Small intestine (tissue), 7 donors: ENCODE measurements at regions not wholly inside any gene's neighbourhood (a gene's known extent, or its start where the extent isn't known, plus 50 kb on each side); places are given as distances from the start of the nearest gene placed in this dataset.

Experiments
- DNase-seq, 2 donors: peaks; one replicate each; pipeline versions ENCODE4 v3.0.0 to v3.0.0-alpha.2; 2013
- FAIRE-seq: peaks from 2 replicates; lab custom pipeline; 2012; peaks lifted over from hg19 to GRCh38; lab: Jason Lieb, UNC
- H3K27ac ChIP-seq, 3 donors: one replicate each; pipeline ENCODE4 v1.5.1; 2013; ENCODE audit warnings: low read length in 2 of 3, mild to moderate bottlenecking in 2 of 3, control low read depth in 1 of 3, inconsistent platforms in 1 of 3, low read depth in 1 of 3, moderate library complexity in 1 of 3
- H3K27me3 ChIP-seq, 3 donors: one replicate each; pipeline ENCODE4 v1.6.1; 2013; ENCODE audit warnings: low read length in 3 of 3, inconsistent platforms in 1 of 3; ENCODE audit not compliant: control insufficient read depth in 3 of 3, insufficient read depth in 3 of 3
- H3K36me3 ChIP-seq, 3 donors: one replicate each; pipeline ENCODE4 v1.6.1; 2013; ENCODE audit warnings: low read length in 3 of 3, inconsistent platforms in 1 of 3, low read depth in 1 of 3, mild to moderate bottlenecking in 1 of 3, moderate library complexity in 1 of 3; ENCODE audit not compliant: control insufficient read depth in 3 of 3, insufficient read depth in 2 of 3
- H3K4me1 ChIP-seq, 3 donors: one replicate each; pipeline ENCODE4 v1.6.1; 2013; ENCODE audit warnings: low read length in 2 of 3, inconsistent platforms in 1 of 3, low read depth in 1 of 3, mild to moderate bottlenecking in 1 of 3, moderate library complexity in 1 of 3; ENCODE audit not compliant: control insufficient read depth in 3 of 3, insufficient read depth in 2 of 3
- H3K4me3 ChIP-seq, 3 donors: one replicate each; pipeline ENCODE4 v1.5.1; 2013; ENCODE audit warnings: low read length in 3 of 3, control low read depth in 1 of 3, inconsistent platforms in 1 of 3, low read depth in 1 of 3, mild to moderate bottlenecking in 1 of 3, moderate library complexity in 1 of 3
- H3K9me3 ChIP-seq, 2 donors: one replicate each; pipeline ENCODE4 v1.6.1; 2013; ENCODE audit warnings: low read depth in 1 of 2, low read length in 1 of 2; ENCODE audit not compliant: control insufficient read depth in 2 of 2, insufficient read depth in 1 of 2
- WGBS, 3 donors: extraction: QIAGEN DNeasy Blood & Tissue Kit; methylation state at CpG; one replicate each; pipeline ENCODE4 v1.1.7; 2013; 5-methylcytosine and 5-hydroxymethylcytosine counted together
- donor health status: healthy with polysubstance abuse.
- donor health status: control.
- donor health status: control.
- donor health status: Bipolar disorder and iron deficiency.
- donor health status: healthy.

DNA sequence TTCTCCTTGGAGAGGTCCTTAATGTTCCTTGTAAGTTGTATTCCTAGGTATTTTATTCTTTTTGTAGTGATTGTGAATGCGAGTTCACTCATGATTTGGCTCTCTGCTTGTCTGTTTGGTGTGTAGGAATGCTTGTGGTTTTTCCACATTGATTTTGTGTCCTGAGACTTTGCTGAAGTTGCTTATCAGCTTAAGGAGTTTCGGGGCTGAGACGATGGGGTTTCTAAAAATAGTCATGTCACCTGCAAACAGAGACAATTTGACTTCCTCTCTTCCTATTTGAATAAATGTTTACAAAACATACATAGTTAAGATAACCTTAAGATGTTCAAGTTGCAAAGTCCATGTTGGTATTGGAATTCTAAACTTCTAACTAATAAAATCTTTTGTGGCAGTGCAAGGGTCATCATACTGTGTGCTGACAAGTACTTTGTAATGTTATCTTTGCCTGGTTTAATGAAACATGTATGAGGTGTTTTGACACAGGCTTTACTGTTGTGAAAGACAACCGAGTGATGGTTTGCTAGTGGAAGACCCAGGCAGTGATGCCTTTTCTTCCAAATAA, 286.2 kb downstream of the MRPS30 start:
- FAIRE-seq: no peak
- peak in 1 of 2 donors; percentile 81 for DNase-seq
- Histone ChIP-seq H3K27ac (peak overlapping the region in 1 of 3 donors; percentile 34), H3K9me3 (no peaks in the 10 kb centered on the region), H3K4me1 (no peaks in the 10 kb centered on the region), H3K36me3 (no peaks in the 10 kb centered on the region), H3K27me3 (no peaks in the 10 kb centered on the region), H3K4me3 (no peak overlapping the region)
- WGBS, 3 donors: 12 to 30% (median 28%) methylated on average over 4 of the region's 4 CpGs

DNA sequence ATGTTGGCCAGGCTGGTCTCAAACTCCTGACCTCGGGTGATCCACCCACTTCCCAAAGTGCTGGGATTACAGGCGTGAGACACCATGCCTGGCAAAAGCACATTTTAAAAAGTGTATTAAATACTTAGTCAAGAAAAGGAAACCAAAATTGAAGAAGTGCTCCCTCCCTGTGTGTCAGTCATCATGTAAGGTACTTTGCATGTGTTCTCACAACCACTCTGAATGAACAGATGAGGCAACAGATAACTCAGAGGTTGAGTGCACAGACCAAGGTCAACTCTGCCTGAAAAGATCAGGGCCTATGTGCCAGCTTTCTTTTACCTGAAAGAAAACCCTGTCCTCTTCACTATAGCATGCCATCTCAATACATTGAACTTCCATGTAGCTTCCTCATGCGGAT, 289.7 kb downstream of the MRPS30 start:
- FAIRE-seq: no peak

GRCh38 chr5:45101146-45101545, 292.4 kb downstream of the MRPS30 start:
- Histone ChIP-seq H3K4me3 (no peak overlapping the region), H3K27ac (no peak overlapping the region), H3K36me3 (no peaks in the 10 kb centered on the region), H3K9me3 (no peaks in the 10 kb centered on the region), H3K4me1 (no peaks in the 10 kb centered on the region), H3K27me3 (no peaks in the 10 kb centered on the region)
- WGBS, 3 donors: 92 to 97% (median 93%) methylated on average over 4 of the region's 4 CpGs
- FAIRE-seq (no peak), DNase-seq (no peak)

More for the DNA sequence above, 289.7 kb downstream of the MRPS30 start:
- Histone ChIP-seq H3K4me1 (no peaks in the 10 kb centered on the region), H3K27ac (no peak overlapping the region), H3K4me3 (no peak overlapping the region), H3K36me3 (no peaks in the 10 kb centered on the region), H3K27me3 (no peaks in the 10 kb centered on the region), H3K9me3 (no peaks in the 10 kb centered on the region)
- no peak for DNase-seq
- 79 to 85% (median 80%) methylated on average over 3 of the region's 3 CpGs for WGBS, 3 donors

- Histone ChIP-seq H3K9me3 (no peaks in the 10 kb centered on the region), H3K27ac (no peak overlapping the region), H3K4me1 (no peaks in the 10 kb centered on the region), H3K36me3 (no peaks in the 10 kb centered on the region), H3K27me3 (no peaks in the 10 kb centered on the region), H3K4me3 (no peak overlapping the region)
- FAIRE-seq (no peak), DNase-seq (no peak)
- WGBS, 3 donors: 71 to 87% (median 74%) methylated on average over 1 of the region's 1 CpG
Measured at GRCh38 chr5:45105491-45105994, 296.8 kb downstream of the MRPS30 start.

- 67 to 75% (median 70%) methylated on average over 1 of the region's 1 CpG for WGBS, 3 donors
- Histone ChIP-seq H3K9me3 (no peaks in the 10 kb centered on the region), H3K4me1 (no peaks in the 10 kb centered on the region), H3K36me3 (no peaks in the 10 kb centered on the region), H3K27me3 (no peaks in the 10 kb centered on the region), H3K27ac (no peak overlapping the region), H3K4me3 (no peak overlapping the region)
- no peak for DNase-seq
- no peak for FAIRE-seq
Measured at GRCh38 chr5:45109062-45109461, 300.3 kb downstream of the MRPS30 start.

DNA sequence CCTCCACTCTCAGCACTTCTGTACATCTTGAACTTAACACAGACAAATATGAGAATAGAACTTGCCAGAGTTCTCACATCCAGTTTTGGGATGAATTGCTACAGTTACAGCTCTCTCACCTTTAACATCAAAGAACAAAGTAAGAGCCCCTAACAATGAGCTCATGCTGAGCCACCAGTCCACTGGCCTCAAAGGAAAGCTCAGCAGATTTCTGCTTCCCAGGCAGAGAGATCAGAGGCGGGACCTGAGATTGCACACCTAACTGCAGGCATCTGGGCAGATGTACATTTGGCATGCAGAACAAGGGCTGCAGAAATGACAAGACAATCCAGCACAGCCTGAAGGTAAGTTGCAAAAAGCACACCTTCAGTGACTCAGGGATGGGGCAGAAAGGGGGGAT, 300.9 kb downstream of the MRPS30 start:
- no peak overlapping the region for H3K27ac ChIP-seq
- H3K36me3 ChIP-seq: no peaks in the 10 kb centered on the region
- no peak overlapping the region for H3K4me3 ChIP-seq
- no peaks in the 10 kb centered on the region for H3K4me1 ChIP-seq
- no peaks in the 10 kb centered on the region for H3K27me3 ChIP-seq
- 74 to 92% (median 88%) methylated on average over 1 of the region's 1 CpG for WGBS, 3 donors
- no peaks in the 10 kb centered on the region for H3K9me3 ChIP-seq
- DNase-seq (no peak), FAIRE-seq (no peak)

DNA sequence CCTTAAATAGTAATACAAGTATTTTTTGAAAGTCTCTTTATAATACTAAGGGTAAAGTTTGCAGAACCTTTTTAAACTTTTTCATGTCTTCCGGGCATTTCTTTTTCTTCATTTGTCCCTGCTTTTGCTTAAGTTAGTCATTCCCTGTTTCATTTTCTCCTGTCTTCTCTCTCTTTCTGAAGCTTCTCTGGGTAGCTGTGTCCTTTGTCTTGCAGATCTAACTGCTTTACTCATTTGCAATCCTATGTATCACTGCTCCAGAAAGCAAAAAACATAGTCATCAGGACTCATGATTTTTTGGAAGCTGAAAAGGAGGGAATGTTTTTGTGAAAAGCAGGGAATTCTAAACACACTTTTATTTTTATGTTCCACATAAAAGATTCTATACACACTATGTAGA, 301.7 kb downstream of the MRPS30 start:
- no peaks in the 10 kb centered on the region for H3K4me1 ChIP-seq
- DNase-seq (no peak), FAIRE-seq (no peak)
- no peak overlapping the region for H3K27ac ChIP-seq
- no peak overlapping the region for H3K4me3 ChIP-seq
- no peaks in the 10 kb centered on the region for H3K27me3 ChIP-seq
- no peaks in the 10 kb centered on the region for H3K36me3 ChIP-seq
- no peaks in the 10 kb centered on the region for H3K9me3 ChIP-seq
- WGBS, 3 donors: 75 to 79% (median 78%) methylated on average over 1 of the region's 1 CpG

GRCh38 chr5:45113726-45114125, 305.0 kb downstream of the MRPS30 start:
- Histone ChIP-seq H3K36me3 (no peaks in the 10 kb centered on the region), H3K27ac (no peak overlapping the region), H3K4me3 (no peak overlapping the region), H3K4me1 (no peaks in the 10 kb centered on the region), H3K27me3 (no peaks in the 10 kb centered on the region), H3K9me3 (peaks cover 0 to 6% of the 10 kb centered on the region in 2 donors)
- 46 to 62% (median 58%) methylated on average over 2 of the region's 2 CpGs for WGBS, 3 donors
- DNase-seq (no peak), FAIRE-seq (no peak)

DNA sequence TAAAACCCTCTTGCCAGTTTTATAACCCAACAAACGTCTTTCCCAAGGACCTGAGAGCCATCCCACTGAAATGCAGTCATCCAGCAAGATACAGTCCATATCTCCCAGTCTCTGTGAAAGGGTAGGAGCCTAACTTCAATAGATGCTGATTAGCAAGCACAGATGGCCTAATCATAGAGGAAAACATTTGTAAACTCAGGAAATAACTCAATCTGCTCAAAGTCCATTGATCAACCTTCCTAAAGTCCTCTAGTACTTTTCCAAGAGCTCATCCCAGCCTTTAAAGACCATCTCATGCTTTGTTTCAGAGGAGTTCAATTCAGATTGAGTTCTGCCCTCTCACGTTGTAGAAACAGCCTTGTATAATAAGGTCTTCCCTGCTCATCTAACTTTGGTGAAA, 324.2 kb downstream of the MRPS30 start:
- DNase-seq: no peak
- H3K4me3 ChIP-seq: no peak overlapping the region
- H3K9me3 ChIP-seq: no peaks in the 10 kb centered on the region
- H3K27me3 ChIP-seq: no peaks in the 10 kb centered on the region
- 26 to 34% (median 27%) methylated on average over 2 of the region's 2 CpGs for WGBS, 3 donors
- no peaks in the 10 kb centered on the region for H3K4me1 ChIP-seq
- H3K27ac ChIP-seq: no peak overlapping the region
- no peaks in the 10 kb centered on the region for H3K36me3 ChIP-seq
- FAIRE-seq: no peak
